Panc1 (cell line): ENCODE measurements at regions not wholly inside any gene's neighbourhood (a gene's known extent, or its start where the extent isn't known, plus 50 kb on each side); places are given as distances from the start of the nearest gene placed in this dataset.

Experiments
- POLR2AphosphoS5 ChIP-seq: IDR thresholded peaks from 2 replicates; pipeline ENCODE4 v1.6.1; 2012; ENCODE audit warnings: mild to moderate bottlenecking, low read depth, low read length, moderate library complexity
- TF ChIP-seq, protein P1 (sequence below): fragments of 450-650 bp; IDR thresholded peaks from 2 replicates; pipeline ENCODE4 v1.5.1; 2017; ENCODE audit warnings: mild to moderate bottlenecking
- TF ChIP-seq, protein P2 (sequence below), 2 experiments: IDR thresholded peaks; 2 replicates each; pipeline ENCODE4 v1.6.1; 2011 to 2012; ENCODE audit warnings: low read depth in 2 of 2, control low read depth in 1 of 2, low read length in 1 of 2, mild to moderate bottlenecking in 1 of 2, moderate library complexity in 1 of 2; ENCODE audit not compliant: insufficient read depth in 1 of 2

DNA sequence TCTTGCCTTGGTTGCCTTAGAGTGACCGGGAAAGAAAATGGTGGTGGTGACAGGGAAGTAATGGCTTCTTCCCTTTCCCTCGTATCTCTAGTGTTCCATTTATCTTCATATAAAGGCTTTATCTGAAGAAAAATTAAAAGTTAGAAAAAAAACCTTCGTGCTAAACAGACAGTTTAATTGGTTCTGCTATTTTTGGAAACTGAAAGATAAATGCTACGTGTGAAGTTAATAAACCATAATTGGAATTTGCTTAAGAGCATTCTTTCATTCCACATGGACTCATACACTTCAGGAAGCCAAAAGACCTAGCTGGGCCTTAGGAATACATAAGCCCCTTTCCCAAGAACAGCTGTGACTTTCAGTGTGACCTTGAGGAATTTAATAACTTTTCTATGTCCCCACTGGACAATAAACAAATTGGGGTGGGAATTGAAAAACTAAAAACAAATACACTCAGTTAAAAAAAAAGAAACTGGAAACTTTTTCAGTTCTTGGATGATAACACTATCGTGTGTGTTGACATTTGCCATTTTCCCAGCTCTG is 818.8 kb upstream of the WWC1 start:
- no peak for TF ChIP-seq POLR2AphosphoS5
- TF ChIP-seq, protein P1, sequence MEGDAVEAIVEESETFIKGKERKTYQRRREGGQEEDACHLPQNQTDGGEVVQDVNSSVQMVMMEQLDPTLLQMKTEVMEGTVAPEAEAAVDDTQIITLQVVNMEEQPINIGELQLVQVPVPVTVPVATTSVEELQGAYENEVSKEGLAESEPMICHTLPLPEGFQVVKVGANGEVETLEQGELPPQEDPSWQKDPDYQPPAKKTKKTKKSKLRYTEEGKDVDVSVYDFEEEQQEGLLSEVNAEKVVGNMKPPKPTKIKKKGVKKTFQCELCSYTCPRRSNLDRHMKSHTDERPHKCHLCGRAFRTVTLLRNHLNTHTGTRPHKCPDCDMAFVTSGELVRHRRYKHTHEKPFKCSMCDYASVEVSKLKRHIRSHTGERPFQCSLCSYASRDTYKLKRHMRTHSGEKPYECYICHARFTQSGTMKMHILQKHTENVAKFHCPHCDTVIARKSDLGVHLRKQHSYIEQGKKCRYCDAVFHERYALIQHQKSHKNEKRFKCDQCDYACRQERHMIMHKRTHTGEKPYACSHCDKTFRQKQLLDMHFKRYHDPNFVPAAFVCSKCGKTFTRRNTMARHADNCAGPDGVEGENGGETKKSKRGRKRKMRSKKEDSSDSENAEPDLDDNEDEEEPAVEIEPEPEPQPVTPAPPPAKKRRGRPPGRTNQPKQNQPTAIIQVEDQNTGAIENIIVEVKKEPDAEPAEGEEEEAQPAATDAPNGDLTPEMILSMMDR: no peak
- TF ChIP-seq, protein P2, sequence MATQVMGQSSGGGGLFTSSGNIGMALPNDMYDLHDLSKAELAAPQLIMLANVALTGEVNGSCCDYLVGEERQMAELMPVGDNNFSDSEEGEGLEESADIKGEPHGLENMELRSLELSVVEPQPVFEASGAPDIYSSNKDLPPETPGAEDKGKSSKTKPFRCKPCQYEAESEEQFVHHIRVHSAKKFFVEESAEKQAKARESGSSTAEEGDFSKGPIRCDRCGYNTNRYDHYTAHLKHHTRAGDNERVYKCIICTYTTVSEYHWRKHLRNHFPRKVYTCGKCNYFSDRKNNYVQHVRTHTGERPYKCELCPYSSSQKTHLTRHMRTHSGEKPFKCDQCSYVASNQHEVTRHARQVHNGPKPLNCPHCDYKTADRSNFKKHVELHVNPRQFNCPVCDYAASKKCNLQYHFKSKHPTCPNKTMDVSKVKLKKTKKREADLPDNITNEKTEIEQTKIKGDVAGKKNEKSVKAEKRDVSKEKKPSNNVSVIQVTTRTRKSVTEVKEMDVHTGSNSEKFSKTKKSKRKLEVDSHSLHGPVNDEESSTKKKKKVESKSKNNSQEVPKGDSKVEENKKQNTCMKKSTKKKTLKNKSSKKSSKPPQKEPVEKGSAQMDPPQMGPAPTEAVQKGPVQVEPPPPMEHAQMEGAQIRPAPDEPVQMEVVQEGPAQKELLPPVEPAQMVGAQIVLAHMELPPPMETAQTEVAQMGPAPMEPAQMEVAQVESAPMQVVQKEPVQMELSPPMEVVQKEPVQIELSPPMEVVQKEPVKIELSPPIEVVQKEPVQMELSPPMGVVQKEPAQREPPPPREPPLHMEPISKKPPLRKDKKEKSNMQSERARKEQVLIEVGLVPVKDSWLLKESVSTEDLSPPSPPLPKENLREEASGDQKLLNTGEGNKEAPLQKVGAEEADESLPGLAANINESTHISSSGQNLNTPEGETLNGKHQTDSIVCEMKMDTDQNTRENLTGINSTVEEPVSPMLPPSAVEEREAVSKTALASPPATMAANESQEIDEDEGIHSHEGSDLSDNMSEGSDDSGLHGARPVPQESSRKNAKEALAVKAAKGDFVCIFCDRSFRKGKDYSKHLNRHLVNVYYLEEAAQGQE (IDR thresholded peaks at IDR 0.05; ENCODE audit: insufficient read depth in 1 of 2, low read depth in 2 of 2, low read length in 1 of 2): no peak
